ENCODE measurements at regions not wholly inside any gene's neighbourhood (a gene's known extent, or its start where the extent isn't known, plus 50 kb on each side); places are given as distances from the start of the nearest gene placed in this dataset.

GRCh38 chrX:40385682-40386081, 195.1 kb upstream of the ATP6AP2 start:
- H3K4me3 ChIP-seq (ENCODE audit: low read depth, low read length): no peak overlapping the region
- no peak for DNase-seq (ENCODE audit: low read depth)
- TF ChIP-seq, protein P1, sequence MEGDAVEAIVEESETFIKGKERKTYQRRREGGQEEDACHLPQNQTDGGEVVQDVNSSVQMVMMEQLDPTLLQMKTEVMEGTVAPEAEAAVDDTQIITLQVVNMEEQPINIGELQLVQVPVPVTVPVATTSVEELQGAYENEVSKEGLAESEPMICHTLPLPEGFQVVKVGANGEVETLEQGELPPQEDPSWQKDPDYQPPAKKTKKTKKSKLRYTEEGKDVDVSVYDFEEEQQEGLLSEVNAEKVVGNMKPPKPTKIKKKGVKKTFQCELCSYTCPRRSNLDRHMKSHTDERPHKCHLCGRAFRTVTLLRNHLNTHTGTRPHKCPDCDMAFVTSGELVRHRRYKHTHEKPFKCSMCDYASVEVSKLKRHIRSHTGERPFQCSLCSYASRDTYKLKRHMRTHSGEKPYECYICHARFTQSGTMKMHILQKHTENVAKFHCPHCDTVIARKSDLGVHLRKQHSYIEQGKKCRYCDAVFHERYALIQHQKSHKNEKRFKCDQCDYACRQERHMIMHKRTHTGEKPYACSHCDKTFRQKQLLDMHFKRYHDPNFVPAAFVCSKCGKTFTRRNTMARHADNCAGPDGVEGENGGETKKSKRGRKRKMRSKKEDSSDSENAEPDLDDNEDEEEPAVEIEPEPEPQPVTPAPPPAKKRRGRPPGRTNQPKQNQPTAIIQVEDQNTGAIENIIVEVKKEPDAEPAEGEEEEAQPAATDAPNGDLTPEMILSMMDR (conservative IDR thresholded peaks at IDR 0.05; ENCODE audit: low read depth, low read length): no peak

- DNase-seq (ENCODE audit: low read depth): peak; percentile 1
- TF ChIP-seq, protein P1 (conservative IDR thresholded peaks at IDR 0.05; ENCODE audit: low read depth, low read length): no peak
- H3K4me3 ChIP-seq (ENCODE audit: low read depth, low read length): no peak overlapping the region
Observed at GRCh38 chrX:40385256-40385655, 195.5 kb upstream of the ATP6AP2 start.

DNA sequence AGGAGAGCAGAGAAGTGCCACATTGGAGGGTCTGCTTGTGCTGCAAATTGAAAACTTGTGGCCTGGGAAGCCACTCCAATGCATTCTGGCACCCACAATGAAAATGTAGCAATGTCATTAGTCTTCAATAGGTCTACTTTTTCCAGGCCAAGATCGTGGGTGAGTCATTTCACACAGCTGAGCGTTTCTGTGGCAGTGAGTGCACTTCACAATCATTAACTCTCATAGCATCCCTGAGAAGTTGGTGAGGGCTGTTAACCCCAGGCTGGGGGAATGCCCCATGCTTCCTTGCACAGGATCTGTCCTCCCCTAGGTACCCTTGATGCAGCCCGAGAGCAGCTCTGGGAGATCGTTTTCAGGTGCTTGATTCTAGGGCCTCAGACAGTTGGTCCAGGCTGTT, 196.8 kb upstream of the ATP6AP2 start:
- TF ChIP-seq, protein P1 (conservative IDR thresholded peaks at IDR 0.05; ENCODE audit: low read depth, low read length): no peak
- no peak for DNase-seq (ENCODE audit: low read depth)
- no peak overlapping the region for H3K4me3 ChIP-seq (ENCODE audit: low read depth, low read length)

- DNase-seq (ENCODE audit: low read depth): no peak
- TF ChIP-seq, protein P1 (conservative IDR thresholded peaks at IDR 0.05; ENCODE audit: low read depth, low read length): no peak
- H3K4me3 ChIP-seq (ENCODE audit: low read depth, low read length): no peak overlapping the region
Observed at GRCh38 chrX:40383360-40383759, 197.4 kb upstream of the ATP6AP2 start.

GRCh38 chrX:40380655-40381488, 199.9 kb upstream of the ATP6AP2 start:
- H3K4me3 ChIP-seq (ENCODE audit: low read depth, low read length): no peak overlapping the region
- DNase-seq (ENCODE audit: low read depth): no peak
- TF ChIP-seq, protein P1 (conservative IDR thresholded peaks at IDR 0.05; ENCODE audit: low read depth, low read length): no peak

GRCh38 chrX:40377684-40378083, 203.1 kb upstream of the ATP6AP2 start:
- TF ChIP-seq, protein P1 (conservative IDR thresholded peaks at IDR 0.05; ENCODE audit: low read depth, low read length): no peak
- no peak for DNase-seq (ENCODE audit: low read depth)
- H3K4me3 ChIP-seq (ENCODE audit: low read depth, low read length): no peak overlapping the region

GRCh38 chrX:40374486-40374885, 206.3 kb upstream of the ATP6AP2 start:
- TF ChIP-seq, protein P1 (conservative IDR thresholded peaks at IDR 0.05; ENCODE audit: low read depth, low read length): no peak
- DNase-seq (ENCODE audit: low read depth): no peak
- no peak overlapping the region for H3K4me3 ChIP-seq (ENCODE audit: low read depth, low read length)
